Smooth muscle cell (in vitro differentiated cells): ENCODE measurements at regions not wholly inside any gene's neighbourhood (a gene's known extent, or its start where the extent isn't known, plus 50 kb on each side); places are given as distances from the start of the nearest gene placed in this dataset.
"Not testable (repeated sequence)": the region's sequence is repeated elsewhere in the genome, so short reads cannot be mapped to it uniquely, and the experiment has no call there.

Experiments
- DNase-seq: peaks from one replicate; lab custom pipeline; 2025; ENCODE audit not compliant: unreplicated experiment; lab: John Stamatoyannopoulos, UW
- H2AFZ ChIP-seq: fragments of 200-600 bp; sonication (generic); 2 replicates; pipeline ENCODE4 v1.6.0; 2016; ENCODE audit warnings: antibody characterized with exemption, low read depth, mild to moderate bottlenecking
- H3F3A ChIP-seq: fragments of 200-600 bp; sonication (generic); 2 replicates; pipeline ENCODE4 v1.6.0; 2017; ENCODE audit warnings: antibody characterized with exemption, low read depth
- H3K27ac ChIP-seq: fragments of 200-600 bp; sonication (generic); 2 replicates; pipeline ENCODE4 v1.5.1; 2016; ENCODE audit warnings: low read depth, mild to moderate bottlenecking
- H3K27me3 ChIP-seq: fragments of 200-600 bp; sonication (generic); 2 replicates; pipeline ENCODE4 v1.6.1; 2016; ENCODE audit warnings: low read depth, mild to moderate bottlenecking
- H3K36me3 ChIP-seq: fragments of 200-600 bp; sonication (generic); 2 replicates; pipeline ENCODE4 v1.5.1; 2016; ENCODE audit warnings: low read depth
- H3K4me1 ChIP-seq: fragments of 200-600 bp; sonication (generic); 2 replicates; pipeline ENCODE4 v1.5.1; 2016; ENCODE audit warnings: low read depth
- H3K4me2 ChIP-seq: fragments of 200-600 bp; sonication (generic); 2 replicates; pipeline ENCODE4 v1.6.0; 2016; ENCODE audit warnings: mild to moderate bottlenecking
- H3K4me3 ChIP-seq: fragments of 200-600 bp; sonication (generic); 2 replicates; pipeline ENCODE4 v1.5.1; 2016; ENCODE audit warnings: mild to moderate bottlenecking
- H3K79me2 ChIP-seq: fragments of 200-600 bp; sonication (generic); 2 replicates; pipeline ENCODE4 v1.6.0; 2016; ENCODE audit warnings: low read depth, mild to moderate bottlenecking
- H3K9ac ChIP-seq: fragments of 200-600 bp; sonication (generic); 2 replicates; pipeline ENCODE4 v1.6.0; 2016; ENCODE audit warnings: low read depth
- H3K9me3 ChIP-seq: fragments of 200-600 bp; sonication (generic); replicated peaks from 2 replicates; pipeline ENCODE4 v1.5.1; 2016; ENCODE audit warnings: low read depth
- H4K20me1 ChIP-seq: fragments of 200-600 bp; sonication (generic); 2 replicates; pipeline ENCODE4 v1.6.0; 2016; ENCODE audit warnings: low read depth
- WGBS: methylation state at CpG from one replicate; pipeline ENCODE4 v1.1.7; 2016; ENCODE audit warnings: low lambda C conversion rate; 5-methylcytosine and 5-hydroxymethylcytosine counted together
- TF ChIP-seq, protein P1 (sequence below): fragments of 200-600 bp; sonication (generic); IDR thresholded peaks from 2 replicates; pipeline ENCODE4 v1.5.1; 2017; ENCODE audit warnings: borderline replicate concordance, mild to moderate bottlenecking, antibody characterized with exemption; ENCODE audit not compliant: insufficient read depth, poor library complexity, severe bottlenecking

DNA sequence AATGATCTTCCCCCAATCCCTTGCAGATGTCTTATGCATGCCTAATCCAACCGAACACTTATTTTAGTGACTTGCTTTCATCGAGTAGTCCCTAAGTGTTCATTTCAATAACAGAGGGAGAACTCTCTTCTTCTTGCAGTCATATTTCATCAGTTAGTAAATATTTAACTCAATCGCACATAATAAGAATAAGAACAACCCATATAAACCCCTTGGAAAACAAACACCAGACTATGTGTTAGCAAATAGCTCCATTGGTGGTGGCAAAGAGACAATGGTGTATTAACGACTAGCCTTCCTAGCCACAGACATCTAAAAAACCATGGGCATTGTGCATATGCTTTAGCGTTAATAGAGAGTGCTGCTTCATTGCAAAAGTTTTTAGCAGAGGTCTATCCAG, 725.8 kb downstream of the BCL11A start:
- Histone ChIP-seq H3K4me3 (no peak overlapping the region), H3F3A (no peaks in the 10 kb centered on the region), H3K79me2 (no peaks in the 10 kb centered on the region), H3K4me2 (no peak overlapping the region), H3K36me3 (no peaks in the 10 kb centered on the region), H3K9me3 (no peaks in the 10 kb centered on the region), H3K9ac (no peak overlapping the region), H3K4me1 (no peaks in the 10 kb centered on the region), H3K27me3 (peaks cover 8% of the 10 kb centered on the region), H2AFZ (no peak overlapping the region), H3K27ac (no peak overlapping the region), H4K20me1 (no peaks in the 10 kb centered on the region)
- WGBS = 95% methylated on average over 5 of the region's 5 CpGs
- DNase-seq = no peak
- TF ChIP-seq, protein P1, sequence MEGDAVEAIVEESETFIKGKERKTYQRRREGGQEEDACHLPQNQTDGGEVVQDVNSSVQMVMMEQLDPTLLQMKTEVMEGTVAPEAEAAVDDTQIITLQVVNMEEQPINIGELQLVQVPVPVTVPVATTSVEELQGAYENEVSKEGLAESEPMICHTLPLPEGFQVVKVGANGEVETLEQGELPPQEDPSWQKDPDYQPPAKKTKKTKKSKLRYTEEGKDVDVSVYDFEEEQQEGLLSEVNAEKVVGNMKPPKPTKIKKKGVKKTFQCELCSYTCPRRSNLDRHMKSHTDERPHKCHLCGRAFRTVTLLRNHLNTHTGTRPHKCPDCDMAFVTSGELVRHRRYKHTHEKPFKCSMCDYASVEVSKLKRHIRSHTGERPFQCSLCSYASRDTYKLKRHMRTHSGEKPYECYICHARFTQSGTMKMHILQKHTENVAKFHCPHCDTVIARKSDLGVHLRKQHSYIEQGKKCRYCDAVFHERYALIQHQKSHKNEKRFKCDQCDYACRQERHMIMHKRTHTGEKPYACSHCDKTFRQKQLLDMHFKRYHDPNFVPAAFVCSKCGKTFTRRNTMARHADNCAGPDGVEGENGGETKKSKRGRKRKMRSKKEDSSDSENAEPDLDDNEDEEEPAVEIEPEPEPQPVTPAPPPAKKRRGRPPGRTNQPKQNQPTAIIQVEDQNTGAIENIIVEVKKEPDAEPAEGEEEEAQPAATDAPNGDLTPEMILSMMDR = no peak

DNA sequence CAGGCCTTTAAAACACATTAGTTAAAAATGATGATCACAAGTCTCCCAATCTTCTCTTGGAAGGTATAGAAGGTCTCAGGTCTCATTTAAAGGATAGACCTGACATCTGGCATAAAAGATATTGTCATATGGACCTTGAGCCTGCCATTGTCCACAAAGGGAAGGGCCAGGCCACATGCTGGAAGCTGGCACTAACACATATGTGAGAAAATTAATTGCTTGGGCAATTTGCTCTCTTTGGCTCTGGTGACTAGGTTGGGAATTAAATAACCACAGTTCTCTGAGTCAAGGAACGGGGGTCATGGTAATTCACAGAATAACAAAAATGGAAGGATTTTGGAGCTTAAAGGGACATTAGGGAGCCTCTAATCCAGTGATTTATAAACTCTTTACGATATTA, 727.3 kb downstream of the BCL11A start:
- Histone ChIP-seq H4K20me1 (no peaks in the 10 kb centered on the region), H3K36me3 (no peaks in the 10 kb centered on the region), H2AFZ (no peak overlapping the region), H3K4me1 (no peaks in the 10 kb centered on the region), H3K4me2 (no peak overlapping the region), H3K4me3 (no peak overlapping the region), H3K9me3 (no peaks in the 10 kb centered on the region), H3K9ac (no peak overlapping the region), H3K27me3 (peaks cover 8% of the 10 kb centered on the region), H3K27ac (no peak overlapping the region), H3F3A (no peaks in the 10 kb centered on the region), H3K79me2 (no peaks in the 10 kb centered on the region)
- no peak for DNase-seq
- WGBS = 80% methylated on average over 2 of the region's 2 CpGs
- TF ChIP-seq, protein P1 = no peak

DNA sequence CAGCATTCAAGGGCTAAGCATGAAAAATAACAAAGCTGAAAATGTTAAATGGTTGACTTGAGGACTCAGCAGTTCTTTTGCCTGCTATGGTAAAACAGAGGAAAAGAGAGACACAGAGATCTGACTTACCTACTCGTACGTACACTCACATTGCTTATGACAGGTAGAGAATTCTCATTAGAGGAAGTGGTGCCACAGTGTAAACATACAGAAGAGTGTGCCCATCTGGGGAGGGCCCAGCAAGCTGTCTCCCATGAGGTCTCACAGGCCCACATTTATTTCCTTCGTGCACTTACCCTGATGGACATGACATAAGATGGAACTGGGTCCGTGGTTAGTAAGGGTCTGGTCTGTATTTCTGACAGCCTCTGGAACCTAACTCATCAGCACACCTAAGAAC, 729.1 kb downstream of the BCL11A start:
- Histone ChIP-seq H3K4me3 (no peak overlapping the region), H3K9ac (no peak overlapping the region), H2AFZ (no peak overlapping the region), H3K27ac (no peak overlapping the region), H3K9me3 (no peaks in the 10 kb centered on the region), H3K4me2 (no peak overlapping the region), H3K79me2 (no peaks in the 10 kb centered on the region), H3F3A (no peaks in the 10 kb centered on the region), H3K4me1 (no peaks in the 10 kb centered on the region), H4K20me1 (no peaks in the 10 kb centered on the region), H3K27me3 (peaks cover 19% of the 10 kb centered on the region), H3K36me3 (no peaks in the 10 kb centered on the region)
- DNase-seq = no peak
- TF ChIP-seq, protein P1 = no peak
- WGBS = 87% methylated on average over 4 of the region's 4 CpGs

DNA sequence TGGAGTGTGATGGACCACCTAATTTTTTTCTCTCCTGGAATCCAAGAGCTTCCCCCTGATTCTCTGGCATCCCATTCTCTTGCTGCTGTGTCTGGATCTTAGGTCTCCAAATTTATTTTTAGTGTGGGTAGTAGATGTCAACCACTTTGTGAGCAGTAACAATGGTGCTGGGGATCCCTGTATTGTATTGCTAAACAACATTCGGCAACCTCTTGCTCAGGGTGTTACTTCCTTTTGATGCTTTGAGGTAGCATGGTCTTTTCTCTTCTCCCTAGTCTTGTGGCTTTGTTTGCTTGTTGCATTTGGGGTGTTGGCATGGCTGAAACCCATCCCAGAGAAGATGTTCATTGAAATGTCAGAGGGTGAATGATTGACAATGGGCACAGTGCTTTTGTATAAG, 737.4 kb downstream of the BCL11A start:
- no peaks in the 10 kb centered on the region for H3F3A ChIP-seq
- no peaks in the 10 kb centered on the region for H4K20me1 ChIP-seq
- no peaks in the 10 kb centered on the region for H3K36me3 ChIP-seq
- no peak overlapping the region for H3K4me2 ChIP-seq
- 73% methylated on average over 1 of the region's 1 CpG for WGBS
- no peak for DNase-seq
- H3K9ac ChIP-seq = no peak overlapping the region
- H3K27ac ChIP-seq = no peak overlapping the region
- no peak overlapping the region for H3K4me3 ChIP-seq
- no peaks in the 10 kb centered on the region for H3K9me3 ChIP-seq
- peaks cover 17% of the 10 kb centered on the region for H3K27me3 ChIP-seq
- H3K79me2 ChIP-seq = no peaks in the 10 kb centered on the region
- TF ChIP-seq, protein P1 = no peak
- no peaks in the 10 kb centered on the region for H3K4me1 ChIP-seq
- H2AFZ ChIP-seq = no peak overlapping the region

DNA sequence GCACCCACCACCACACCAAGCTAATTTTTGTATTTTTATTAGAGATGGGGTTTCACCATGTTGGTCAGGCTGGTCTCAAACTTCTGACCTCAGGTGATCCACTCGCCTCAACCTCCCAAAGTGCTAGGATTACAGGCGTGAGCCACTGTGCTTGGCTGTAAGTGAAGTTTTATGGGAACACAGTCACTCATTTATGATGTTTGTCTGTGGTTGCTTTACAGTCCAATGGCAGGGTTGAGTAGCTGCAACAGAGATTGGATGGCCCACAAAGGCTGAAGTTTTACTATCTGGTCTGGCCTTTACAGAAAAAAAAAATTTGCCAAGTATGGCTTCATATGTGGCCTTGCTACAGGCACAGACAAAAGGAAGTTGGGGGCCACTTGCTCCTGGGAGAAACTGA, 743.2 kb downstream of the BCL11A start:
- not testable (repeated sequence) for H3K27ac ChIP-seq, H2AFZ ChIP-seq, H3F3A ChIP-seq, H3K4me3 ChIP-seq, H4K20me1 ChIP-seq, H3K9ac ChIP-seq, H3K79me2 ChIP-seq, H3K36me3 ChIP-seq, H3K9me3 ChIP-seq, H3K27me3 ChIP-seq, H3K4me2 ChIP-seq, H3K4me1 ChIP-seq, DNase-seq
- 92% methylated on average over 2 of the region's 2 CpGs for WGBS
